AG09309 (cell line): ENCODE measurements at regions not wholly inside any gene's neighbourhood (a gene's known extent, or its start where the extent isn't known, plus 50 kb on each side); places are given as distances from the start of the nearest gene placed in this dataset.
"Not testable (repeated sequence)": the region's sequence is repeated elsewhere in the genome, so short reads cannot be mapped to it uniquely, and the experiment has no call there.

ENCODE experiments used
- DNase-seq: peaks from one replicate; pipeline ENCODE4 v3.0.0-alpha.2; 2010; ENCODE audit warnings: low read depth
- H3K4me3 ChIP-seq: 2 replicates; pipeline ENCODE4 v1.5.1; 2011; ENCODE audit warnings: mild to moderate bottlenecking, low read depth, low read length, moderate library complexity; ENCODE audit not compliant: control insufficient read depth
- TF ChIP-seq, protein P1 (sequence below): IDR thresholded peaks from 2 replicates; pipeline ENCODE4 v1.5.1; 2011; ENCODE audit warnings: mild to moderate bottlenecking, low read depth, low read length, inconsistent platforms; ENCODE audit not compliant: insufficient read depth, control insufficient read depth; ENCODE audit errors: missing control alignments

DNA sequence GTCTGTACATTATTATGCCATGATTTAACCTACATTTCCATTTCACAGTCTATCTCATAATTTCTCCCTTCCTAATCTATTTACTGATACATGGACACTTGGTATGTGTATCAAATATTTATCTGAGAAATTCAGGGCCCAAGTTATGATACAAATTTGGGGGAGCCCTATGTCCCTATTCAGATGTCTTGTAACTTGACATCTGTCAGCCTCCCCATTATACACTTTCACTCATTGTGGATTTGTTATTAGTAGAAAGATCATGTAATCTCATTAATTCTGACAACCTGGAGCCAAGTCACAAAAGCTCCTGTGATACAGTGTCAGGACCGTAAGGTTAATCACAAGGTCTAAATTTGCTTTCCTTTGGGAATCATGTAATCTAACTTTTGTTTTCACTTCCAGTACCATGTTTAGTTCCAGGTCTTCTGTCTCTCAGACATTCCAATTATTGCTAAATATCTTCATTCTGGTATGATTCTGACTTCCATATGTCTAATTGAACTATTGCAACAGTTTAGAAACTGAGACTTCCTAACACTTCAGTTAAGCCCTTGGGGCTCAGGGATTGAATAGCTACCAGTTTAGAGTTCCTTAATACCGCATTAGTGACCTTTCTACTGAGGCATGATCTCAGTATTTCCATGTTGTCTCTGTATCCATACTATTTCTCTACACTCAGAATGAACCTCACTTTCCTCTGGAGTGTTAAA, 182.9 kb upstream of the NUDT12 start:
- no peak for DNase-seq
- no peak overlapping the region for H3K4me3 ChIP-seq
- TF ChIP-seq, protein P1, sequence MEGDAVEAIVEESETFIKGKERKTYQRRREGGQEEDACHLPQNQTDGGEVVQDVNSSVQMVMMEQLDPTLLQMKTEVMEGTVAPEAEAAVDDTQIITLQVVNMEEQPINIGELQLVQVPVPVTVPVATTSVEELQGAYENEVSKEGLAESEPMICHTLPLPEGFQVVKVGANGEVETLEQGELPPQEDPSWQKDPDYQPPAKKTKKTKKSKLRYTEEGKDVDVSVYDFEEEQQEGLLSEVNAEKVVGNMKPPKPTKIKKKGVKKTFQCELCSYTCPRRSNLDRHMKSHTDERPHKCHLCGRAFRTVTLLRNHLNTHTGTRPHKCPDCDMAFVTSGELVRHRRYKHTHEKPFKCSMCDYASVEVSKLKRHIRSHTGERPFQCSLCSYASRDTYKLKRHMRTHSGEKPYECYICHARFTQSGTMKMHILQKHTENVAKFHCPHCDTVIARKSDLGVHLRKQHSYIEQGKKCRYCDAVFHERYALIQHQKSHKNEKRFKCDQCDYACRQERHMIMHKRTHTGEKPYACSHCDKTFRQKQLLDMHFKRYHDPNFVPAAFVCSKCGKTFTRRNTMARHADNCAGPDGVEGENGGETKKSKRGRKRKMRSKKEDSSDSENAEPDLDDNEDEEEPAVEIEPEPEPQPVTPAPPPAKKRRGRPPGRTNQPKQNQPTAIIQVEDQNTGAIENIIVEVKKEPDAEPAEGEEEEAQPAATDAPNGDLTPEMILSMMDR, result no peak

- no peak overlapping the region for H3K4me3 ChIP-seq
- DNase-seq, result peak; percentile 11
- TF ChIP-seq, protein P1, result no peak
Measured at GRCh38 chr5:103744159-103744558, 181.6 kb upstream of the NUDT12 start.

DNA sequence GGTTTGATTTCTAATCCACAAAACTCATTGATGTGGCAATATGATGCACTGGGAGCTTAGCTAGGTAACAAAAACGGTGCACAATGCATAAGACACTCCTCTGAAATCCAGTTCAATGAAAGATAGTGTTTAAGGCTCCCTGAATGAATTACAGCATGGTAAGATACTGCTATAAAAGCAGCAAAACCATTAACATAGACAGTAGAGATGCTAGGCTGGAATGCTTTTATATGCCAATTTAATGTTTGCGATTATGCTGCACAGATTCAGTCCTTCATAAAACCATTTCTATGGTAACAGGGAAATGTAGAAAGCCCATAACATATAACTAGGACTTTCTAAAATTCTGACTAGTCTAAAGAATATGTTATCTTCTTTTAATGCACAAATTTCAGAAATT, 180.8 kb upstream of the NUDT12 start:
- no peak for DNase-seq
- no peak overlapping the region for H3K4me3 ChIP-seq
- TF ChIP-seq, protein P1, result no peak

DNA sequence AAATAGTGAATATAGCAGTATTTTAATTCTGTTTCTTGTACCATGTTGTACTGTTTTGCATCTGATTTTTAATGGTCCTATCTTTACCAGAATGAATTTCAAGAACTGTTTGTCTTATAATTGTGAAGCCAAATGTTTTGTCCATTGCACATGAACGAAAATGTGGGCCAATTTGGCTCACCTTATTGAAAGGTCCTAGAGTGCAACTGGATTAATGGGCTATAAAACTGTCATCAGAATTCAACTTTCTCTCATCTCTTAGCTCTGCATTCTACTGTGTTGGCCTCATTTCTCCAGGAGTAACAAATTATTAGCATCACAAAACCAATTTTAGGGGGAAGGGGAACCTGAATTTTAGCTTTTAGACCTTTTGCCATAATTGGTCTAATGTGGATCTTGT, 179.4 kb upstream of the NUDT12 start:
- H3K4me3 ChIP-seq, result no peak overlapping the region
- DNase-seq, result no peak
- TF ChIP-seq, protein P1, result no peak

GRCh38 chr5:103736343-103736742, 173.8 kb upstream of the NUDT12 start:
- not testable (repeated sequence) for DNase-seq, H3K4me3 ChIP-seq

- TF ChIP-seq, protein P1, result no peak
- H3K4me3 ChIP-seq, result no peak overlapping the region
- no peak for DNase-seq
Measured at GRCh38 chr5:103724271-103724670, 161.7 kb upstream of the NUDT12 start.

- DNase-seq, result no peak
- TF ChIP-seq, protein P1, result no peak
- no peak overlapping the region for H3K4me3 ChIP-seq
Measured at GRCh38 chr5:103721183-103721582, 158.6 kb upstream of the NUDT12 start.
